Hematopoietic multipotent progenitor cell treated with erythropoietin and hydrocortisone succinate and interleukin-3 and kit ligand, for 8 days (in vitro differentiated cells): ENCODE measurements at regions not wholly inside any gene's neighbourhood (a gene's known extent, or its start where the extent isn't known, plus 50 kb on each side); places are given as distances from the start of the nearest gene placed in this dataset.

Source experiments
- DNase-seq: peaks from one replicate; pipeline ENCODE4 v3.0.0-alpha.2; 2015

GRCh38 chr18:7429831-7430230 lies 137.3 kb upstream of the PTPRM start:
- no peak for DNase-seq

GRCh38 chr18:7436166-7436565 lies 130.9 kb upstream of the PTPRM start:
- peak; percentile 1 for DNase-seq

GRCh38 chr18:7437870-7438269 lies 129.2 kb upstream of the PTPRM start:
- no peak for DNase-seq

GRCh38 chr18:7438646-7439045 lies 128.5 kb upstream of the PTPRM start:
- DNase-seq = no peak

- no peak for DNase-seq
Observed at GRCh38 chr18:7447318-7448028, 119.6 kb upstream of the PTPRM start.

GRCh38 chr18:7452331-7452730 lies 114.8 kb upstream of the PTPRM start:
- peak; percentile 35 for DNase-seq

- no peak for DNase-seq
Observed at GRCh38 chr18:7454429-7454828, 112.7 kb upstream of the PTPRM start.

GRCh38 chr18:7456376-7456775 lies 110.7 kb upstream of the PTPRM start:
- no peak for DNase-seq

GRCh38 chr18:7457262-7457661 lies 109.9 kb upstream of the PTPRM start:
- no peak for DNase-seq

- no peak for DNase-seq
Observed at GRCh38 chr18:7458884-7459283, 108.2 kb upstream of the PTPRM start.

- no peak for DNase-seq
Observed at GRCh38 chr18:7459851-7460770, 107.0 kb upstream of the PTPRM start.

GRCh38 chr18:7464245-7464966 lies 102.7 kb upstream of the PTPRM start:
- no peak for DNase-seq

GRCh38 chr18:7466190-7466589 lies 100.9 kb upstream of the PTPRM start:
- no peak for DNase-seq

- DNase-seq = no peak
Observed at GRCh38 chr18:7467708-7468466, 99.2 kb upstream of the PTPRM start.

- DNase-seq = no peak
Observed at GRCh38 chr18:7470101-7470500, 97.0 kb upstream of the PTPRM start.

- DNase-seq = no peak
Observed at GRCh38 chr18:7470503-7470902, 96.6 kb upstream of the PTPRM start.

GRCh38 chr18:7476386-7476785 lies 90.7 kb upstream of the PTPRM start:
- no peak for DNase-seq

GRCh38 chr18:7479756-7480155 lies 87.4 kb upstream of the PTPRM start:
- DNase-seq = no peak

- DNase-seq = no peak
Observed at GRCh38 chr18:7480879-7481278, 86.2 kb upstream of the PTPRM start.

- no peak for DNase-seq
Observed at GRCh38 chr18:7482342-7482741, 84.8 kb upstream of the PTPRM start.

GRCh38 chr18:7485616-7486015 lies 81.5 kb upstream of the PTPRM start:
- DNase-seq = no peak

GRCh38 chr18:7488571-7488970 lies 78.5 kb upstream of the PTPRM start:
- no peak for DNase-seq

GRCh38 chr18:7490104-7490503 lies 77.0 kb upstream of the PTPRM start:
- no peak for DNase-seq
